Fibroblast of lung (primary cell): ENCODE measurements at regions not wholly inside any gene's neighbourhood (a gene's known extent, or its start where the extent isn't known, plus 50 kb on each side); places are given as distances from the start of the nearest gene placed in this dataset.

Experiments used
- DNase-seq, 2 donors: peaks; one replicate each; pipeline versions ENCODE4 v3.0.0 to v3.0.0-alpha.2; 2010; ENCODE audit warnings: low read depth in 2 of 2
- H2AFZ ChIP-seq: 2 replicates; pipeline ENCODE4 v1.5.1; 2012; ENCODE audit warnings: low read length, control low read depth, inconsistent platforms
- H3K27ac ChIP-seq: 2 replicates; pipeline ENCODE4 v1.5.1; 2011; ENCODE audit warnings: low read length, control low read depth; ENCODE audit not compliant: insufficient read depth
- H3K27me3 ChIP-seq: 2 replicates; pipeline ENCODE4 v1.5.1; 2011; ENCODE audit warnings: mild to moderate bottlenecking, low read length; ENCODE audit not compliant: control insufficient read depth, insufficient read depth
- H3K36me3 ChIP-seq: 2 replicates; pipeline ENCODE4 v1.5.1; 2011; ENCODE audit warnings: low read length; ENCODE audit not compliant: control insufficient read depth, insufficient read depth
- H3K4me1 ChIP-seq: 2 replicates; pipeline ENCODE4 v1.5.1; 2011; ENCODE audit warnings: low read length; ENCODE audit not compliant: control insufficient read depth, insufficient read depth; ENCODE audit errors: extremely low read depth
- H3K4me2 ChIP-seq: 2 replicates; pipeline ENCODE4 v1.5.1; 2011; ENCODE audit warnings: low read length, control low read depth; ENCODE audit not compliant: insufficient read depth; ENCODE audit errors: extremely low read depth
- H3K4me3 ChIP-seq, 4 experiments: fragments of 200-600 bp in 1 of 4; sonication (generic) in 1 of 4; replicated peaks in 1 of 4; 2 replicates each; pipeline ENCODE4 v1.5.1; 2011 to 2016; ENCODE audit warnings: low read length in 4 of 4, low read depth in 3 of 4, mild to moderate bottlenecking in 3 of 4, control low read depth in 2 of 4, inconsistent platforms in 1 of 4, mixed read lengths in 1 of 4; ENCODE audit not compliant: insufficient read depth in 1 of 4; ENCODE audit errors: control extremely low read depth in 1 of 4
- H3K79me2 ChIP-seq: 2 replicates; pipeline ENCODE4 v1.5.1; 2012; ENCODE audit warnings: mild to moderate bottlenecking, low read length, inconsistent platforms; ENCODE audit not compliant: control insufficient read depth, insufficient read depth
- H3K9ac ChIP-seq: 2 replicates; pipeline ENCODE4 v1.5.1; 2011; ENCODE audit warnings: mild to moderate bottlenecking, low read length, control low read depth; ENCODE audit not compliant: insufficient read depth
- H3K9me3 ChIP-seq: 2 replicates; pipeline ENCODE4 v1.5.1; 2012; ENCODE audit warnings: low read depth, low read length; ENCODE audit not compliant: control insufficient read depth, insufficient read depth
- H4K20me1 ChIP-seq: 2 replicates; pipeline ENCODE4 v1.5.1; 2011; ENCODE audit warnings: low read length; ENCODE audit not compliant: control insufficient read depth, insufficient read depth; ENCODE audit errors: extremely low read depth
- EZH2 ChIP-seq: IDR thresholded peaks from 2 replicates; pipeline ENCODE4 v1.5.1; 2012; ENCODE audit warnings: low read length, control low read depth, mild to moderate bottlenecking; ENCODE audit errors: missing control alignments
- TF ChIP-seq, protein P1 (sequence below), 2 donors: IDR thresholded peaks in 1 of 2; conservative IDR thresholded peaks in 1 of 2; 1 replicate in 1 of 2; 2 replicates in 1 of 2; pipeline ENCODE4 v1.5.1; 2011 to 2012; ENCODE audit warnings: low read length in 2 of 2, control low read depth in 1 of 2, inconsistent platforms in 1 of 2, low read depth in 1 of 2, mild to moderate bottlenecking in 1 of 2

- Histone ChIP-seq H2AFZ (no peak overlapping the region), H3K9me3 (no peaks in the 10 kb centered on the region), H3K4me1 (peaks cover 2% of the 10 kb centered on the region), H3K36me3 (no peaks in the 10 kb centered on the region), H3K4me2 (no peak overlapping the region), H3K9ac (no peak overlapping the region), H4K20me1 (no peaks in the 10 kb centered on the region), H3K27me3 (no peaks in the 10 kb centered on the region), H3K4me3 (no peak overlapping the region), H3K79me2 (no peaks in the 10 kb centered on the region), H3K27ac (no peak overlapping the region)
- DNase-seq, result no peak
- no peak for TF ChIP-seq EZH2
- TF ChIP-seq, protein P1, sequence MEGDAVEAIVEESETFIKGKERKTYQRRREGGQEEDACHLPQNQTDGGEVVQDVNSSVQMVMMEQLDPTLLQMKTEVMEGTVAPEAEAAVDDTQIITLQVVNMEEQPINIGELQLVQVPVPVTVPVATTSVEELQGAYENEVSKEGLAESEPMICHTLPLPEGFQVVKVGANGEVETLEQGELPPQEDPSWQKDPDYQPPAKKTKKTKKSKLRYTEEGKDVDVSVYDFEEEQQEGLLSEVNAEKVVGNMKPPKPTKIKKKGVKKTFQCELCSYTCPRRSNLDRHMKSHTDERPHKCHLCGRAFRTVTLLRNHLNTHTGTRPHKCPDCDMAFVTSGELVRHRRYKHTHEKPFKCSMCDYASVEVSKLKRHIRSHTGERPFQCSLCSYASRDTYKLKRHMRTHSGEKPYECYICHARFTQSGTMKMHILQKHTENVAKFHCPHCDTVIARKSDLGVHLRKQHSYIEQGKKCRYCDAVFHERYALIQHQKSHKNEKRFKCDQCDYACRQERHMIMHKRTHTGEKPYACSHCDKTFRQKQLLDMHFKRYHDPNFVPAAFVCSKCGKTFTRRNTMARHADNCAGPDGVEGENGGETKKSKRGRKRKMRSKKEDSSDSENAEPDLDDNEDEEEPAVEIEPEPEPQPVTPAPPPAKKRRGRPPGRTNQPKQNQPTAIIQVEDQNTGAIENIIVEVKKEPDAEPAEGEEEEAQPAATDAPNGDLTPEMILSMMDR (conservative IDR thresholded peaks at IDR 0.05 in 1 of 2, IDR thresholded peaks at IDR 0.05 in 1 of 2; ENCODE audit: low read depth in 1 of 2, low read length in 2 of 2), result no peak
Measured at GRCh38 chr17:71431146-71431545, 689.7 kb upstream of the SOX9 start.

- Histone ChIP-seq H2AFZ (no peak overlapping the region), H3K4me3 (no peak overlapping the region), H3K27ac (no peak overlapping the region), H3K79me2 (no peaks in the 10 kb centered on the region), H3K4me2 (no peak overlapping the region), H3K36me3 (no peaks in the 10 kb centered on the region), H3K4me1 (peaks cover 2% of the 10 kb centered on the region), H4K20me1 (no peaks in the 10 kb centered on the region), H3K9ac (no peak overlapping the region), H3K27me3 (no peaks in the 10 kb centered on the region), H3K9me3 (no peaks in the 10 kb centered on the region)
- TF ChIP-seq, protein P1 (conservative IDR thresholded peaks at IDR 0.05 in 1 of 2, IDR thresholded peaks at IDR 0.05 in 1 of 2; ENCODE audit: low read depth in 1 of 2, low read length in 2 of 2), result no peak
- no peak for DNase-seq
Measured at GRCh38 chr17:71432378-71433315, 688.2 kb upstream of the SOX9 start.

- Histone ChIP-seq H3K36me3 (no peaks in the 10 kb centered on the region), H4K20me1 (no peaks in the 10 kb centered on the region), H3K79me2 (no peaks in the 10 kb centered on the region), H3K4me3 (no peak overlapping the region), H3K9ac (no peak overlapping the region), H3K27ac (no peak overlapping the region), H3K9me3 (no peaks in the 10 kb centered on the region), H2AFZ (no peak overlapping the region), H3K27me3 (no peaks in the 10 kb centered on the region), H3K4me2 (no peak overlapping the region), H3K4me1 (peaks cover 9% of the 10 kb centered on the region)
- no peak for TF ChIP-seq EZH2
- TF ChIP-seq, protein P1 (conservative IDR thresholded peaks at IDR 0.05 in 1 of 2, IDR thresholded peaks at IDR 0.05 in 1 of 2; ENCODE audit: low read depth in 1 of 2, low read length in 2 of 2), result no peak
- no peak for DNase-seq
Measured at GRCh38 chr17:71434716-71435115, 686.1 kb upstream of the SOX9 start.
